Calu3 (cell line): ENCODE measurements at regions not wholly inside any gene's neighbourhood (a gene's known extent, or its start where the extent isn't known, plus 50 kb on each side); places are given as distances from the start of the nearest gene placed in this dataset.
"Not testable (repeated sequence)": the region's sequence is repeated elsewhere in the genome, so short reads cannot be mapped to it uniquely, and the experiment has no call there.

Source experiments
- BruUV-seq: library from RNA; stranded (reverse); fragments of 400-500 nt; replicated peaks from 2 replicates; lab custom pipeline; 2021; lab: Mats Ljungman, UMichigan
- CTCF ChIA-PET: fragments of 300-600 bp; sonication (Branson Sonifier 250); formaldehyde crosslinking; loops from one replicate; lab custom pipeline; 2022; ENCODE audit warnings: antibody characterized with exemption; lab: Charles Lee
- DNase-seq: peaks from one replicate; pipeline ENCODE4 v3.0.0; 2022
- H3K27ac Mint-ChIP-seq: one replicate; pipeline ENCODE4 v1.8.0; 2022; ENCODE audit warnings: mixed read lengths; ENCODE audit not compliant: unreplicated experiment
- H3K27me3 Mint-ChIP-seq: one replicate; pipeline ENCODE4 v1.8.0; 2022; ENCODE audit warnings: mixed read lengths; ENCODE audit not compliant: unreplicated experiment
- H3K36me3 Mint-ChIP-seq: one replicate; pipeline ENCODE4 v1.8.0; 2022; ENCODE audit warnings: mild to moderate bottlenecking, moderate library complexity, mixed read lengths; ENCODE audit not compliant: insufficient read depth, unreplicated experiment
- H3K4me1 Mint-ChIP-seq: one replicate; pipeline ENCODE4 v1.8.0; 2022; ENCODE audit warnings: mild to moderate bottlenecking, low read depth, mixed read lengths; ENCODE audit not compliant: unreplicated experiment
- H3K4me3 Mint-ChIP-seq: one replicate; pipeline ENCODE4 v1.8.0; 2022; ENCODE audit warnings: mild to moderate bottlenecking, low read depth, moderate library complexity, mixed read lengths; ENCODE audit not compliant: unreplicated experiment
- H3K9me3 Mint-ChIP-seq: one replicate; pipeline ENCODE4 v1.8.0; 2022; ENCODE audit warnings: low read depth, mixed read lengths; ENCODE audit not compliant: unreplicated experiment
- CTCF ChIP-seq: fragments of 200-600 bp; IDR thresholded peaks from one replicate; pipeline ENCODE4 v1.8.0; 2022; ENCODE audit warnings: antibody characterized with exemption; ENCODE audit not compliant: unreplicated experiment
- intact Hi-C: fragments of 100-400 bp; cut with micrococcal nuclease; formaldehyde crosslinking; loops from one replicate; pipeline ENCODE4 v1.10.0; 2022; ENCODE audit not compliant: unreplicated experiment

GRCh38 chr2:64742678-64743077 lies 89.0 kb upstream of the SERTAD2 start:
- no peaks in the 10 kb centered on the region for H3K9me3 Mint-ChIP-seq
- DNase-seq, result no peak
- BruUV-seq, result no TSS peak
- TF ChIP-seq CTCF, result no peak
- intact Hi-C loops, result no loop called here
- H3K4me1 Mint-ChIP-seq, result no peaks in the 10 kb centered on the region
- CTCF ChIA-PET, result interaction anchor here (1.2 kb wide), 1 partner anchor 38 kb away, joined by 3 read pairs; no protein-coding TSS in a partner anchor
- H3K36me3 Mint-ChIP-seq, result no peaks in the 10 kb centered on the region
- no peaks in the 10 kb centered on the region for H3K27me3 Mint-ChIP-seq
- no peak overlapping the region for H3K27ac Mint-ChIP-seq
- H3K4me3 Mint-ChIP-seq, result no peak overlapping the region

- no peaks in the 10 kb centered on the region for H3K27me3 Mint-ChIP-seq
- H3K4me3 Mint-ChIP-seq, result no peak overlapping the region
- no peaks in the 10 kb centered on the region for H3K9me3 Mint-ChIP-seq
- CTCF ChIA-PET, result no interaction called here
- no peak for DNase-seq
- intact Hi-C loops, result no loop called here
- H3K36me3 Mint-ChIP-seq, result no peaks in the 10 kb centered on the region
- H3K27ac Mint-ChIP-seq, result no peak overlapping the region
- no peak for TF ChIP-seq CTCF
- BruUV-seq, result no TSS peak
- H3K4me1 Mint-ChIP-seq, result no peaks in the 10 kb centered on the region
Observed at GRCh38 chr2:64743739-64744330, 90.1 kb upstream of the SERTAD2 start.

DNA sequence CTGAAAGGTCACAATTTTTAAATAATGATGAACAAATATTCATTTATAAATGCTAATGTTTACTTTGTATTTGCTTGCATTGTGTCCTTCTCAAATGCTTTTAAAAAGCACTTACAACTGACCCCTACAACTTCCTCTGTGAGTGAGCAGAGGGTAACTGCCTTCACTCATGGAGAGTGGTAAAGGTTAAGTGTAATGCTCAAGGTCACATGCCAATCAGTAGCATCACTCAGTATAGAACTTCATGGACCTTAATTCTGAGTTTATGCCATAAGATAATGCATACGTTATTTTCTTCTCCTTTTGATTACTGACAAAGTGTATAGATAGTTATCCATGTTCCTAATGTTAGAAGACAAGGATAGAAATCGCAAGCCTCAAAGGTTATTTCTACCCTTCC lies 91.8 kb upstream of the SERTAD2 start:
- no peaks in the 10 kb centered on the region for H3K9me3 Mint-ChIP-seq
- intact Hi-C loops, result no loop called here
- no peaks in the 10 kb centered on the region for H3K4me1 Mint-ChIP-seq
- DNase-seq, result no peak
- no peaks in the 10 kb centered on the region for H3K27me3 Mint-ChIP-seq
- CTCF ChIA-PET, result no interaction called here
- peaks cover 11% of the 10 kb centered on the region for H3K36me3 Mint-ChIP-seq
- no TSS peak for BruUV-seq
- H3K4me3 Mint-ChIP-seq, result no peak overlapping the region
- H3K27ac Mint-ChIP-seq, result no peak overlapping the region
- TF ChIP-seq CTCF, result no peak

GRCh38 chr2:64747690-64748091 lies 94.0 kb upstream of the SERTAD2 start:
- intact Hi-C loops, H3K27ac Mint-ChIP-seq, BruUV-seq, H3K4me3 Mint-ChIP-seq, H3K9me3 Mint-ChIP-seq, H3K27me3 Mint-ChIP-seq, DNase-seq: not testable (repeated sequence)
- Mint-ChIP-seq H3K36me3 (peaks cover 28% of the 10 kb centered on the region), H3K4me1 (peaks cover 11% of the 10 kb centered on the region)
- CTCF ChIA-PET, result interaction anchor here (0.6 to 1.6 kb wide), 3 partner anchors 44 to 649 kb away, joined by 3 to 5 read pairs (median 4); no protein-coding TSS in a partner anchor

- TF ChIP-seq CTCF, result no peak
- Mint-ChIP-seq H3K4me1 (peaks cover 16% of the 10 kb centered on the region), H3K4me3 (no peak overlapping the region), H3K9me3 (no peaks in the 10 kb centered on the region), H3K27ac (no peak overlapping the region), H3K36me3 (peaks cover 28% of the 10 kb centered on the region), H3K27me3 (no peaks in the 10 kb centered on the region)
- no peak for DNase-seq
- intact Hi-C loops, result no loop called here
- CTCF ChIA-PET, result interaction anchor here (0.6 to 1.6 kb wide), 3 partner anchors 44 to 649 kb away, joined by 3 to 4 read pairs (median 3); no protein-coding TSS in a partner anchor
- no TSS peak for BruUV-seq
Observed at GRCh38 chr2:64748147-64748546, 94.4 kb upstream of the SERTAD2 start.
